ENCODE measurements at regions not wholly inside any gene's neighbourhood (a gene's known extent, or its start where the extent isn't known, plus 50 kb on each side); places are given as distances from the start of the nearest gene placed in this dataset.

- H3K36me3 ChIP-seq, result no peaks in the 10 kb centered on the region
- intact Hi-C loops (cut with DNase I), result no loop called here
- DNase-seq, result no peak
- TF ChIP-seq POLR2A (IDR thresholded peaks at IDR 0.05) (no peak), EP300 (IDR thresholded peaks at IDR 0.05) (no peak)
- TF ChIP-seq, protein P1, sequence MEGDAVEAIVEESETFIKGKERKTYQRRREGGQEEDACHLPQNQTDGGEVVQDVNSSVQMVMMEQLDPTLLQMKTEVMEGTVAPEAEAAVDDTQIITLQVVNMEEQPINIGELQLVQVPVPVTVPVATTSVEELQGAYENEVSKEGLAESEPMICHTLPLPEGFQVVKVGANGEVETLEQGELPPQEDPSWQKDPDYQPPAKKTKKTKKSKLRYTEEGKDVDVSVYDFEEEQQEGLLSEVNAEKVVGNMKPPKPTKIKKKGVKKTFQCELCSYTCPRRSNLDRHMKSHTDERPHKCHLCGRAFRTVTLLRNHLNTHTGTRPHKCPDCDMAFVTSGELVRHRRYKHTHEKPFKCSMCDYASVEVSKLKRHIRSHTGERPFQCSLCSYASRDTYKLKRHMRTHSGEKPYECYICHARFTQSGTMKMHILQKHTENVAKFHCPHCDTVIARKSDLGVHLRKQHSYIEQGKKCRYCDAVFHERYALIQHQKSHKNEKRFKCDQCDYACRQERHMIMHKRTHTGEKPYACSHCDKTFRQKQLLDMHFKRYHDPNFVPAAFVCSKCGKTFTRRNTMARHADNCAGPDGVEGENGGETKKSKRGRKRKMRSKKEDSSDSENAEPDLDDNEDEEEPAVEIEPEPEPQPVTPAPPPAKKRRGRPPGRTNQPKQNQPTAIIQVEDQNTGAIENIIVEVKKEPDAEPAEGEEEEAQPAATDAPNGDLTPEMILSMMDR (IDR thresholded peaks at IDR 0.05), result no peak
- no peaks in the 10 kb centered on the region for H3K9me3 ChIP-seq
- H3K4me1 ChIP-seq (ENCODE audit: insufficient read depth), result peaks cover 3% of the 10 kb centered on the region
- 77 to 86% (median 83%) methylated on average over 7 of the region's 7 CpGs for WGBS, 3 donors
- no peak overlapping the region for H3K27ac ChIP-seq
- H3K27me3 ChIP-seq, result no peaks in the 10 kb centered on the region
- H3K4me3 ChIP-seq, result no peak overlapping the region
Observed at GRCh38 chr1:98055457-98055856, 134.6 kb upstream of the DPYD start.

DNA sequence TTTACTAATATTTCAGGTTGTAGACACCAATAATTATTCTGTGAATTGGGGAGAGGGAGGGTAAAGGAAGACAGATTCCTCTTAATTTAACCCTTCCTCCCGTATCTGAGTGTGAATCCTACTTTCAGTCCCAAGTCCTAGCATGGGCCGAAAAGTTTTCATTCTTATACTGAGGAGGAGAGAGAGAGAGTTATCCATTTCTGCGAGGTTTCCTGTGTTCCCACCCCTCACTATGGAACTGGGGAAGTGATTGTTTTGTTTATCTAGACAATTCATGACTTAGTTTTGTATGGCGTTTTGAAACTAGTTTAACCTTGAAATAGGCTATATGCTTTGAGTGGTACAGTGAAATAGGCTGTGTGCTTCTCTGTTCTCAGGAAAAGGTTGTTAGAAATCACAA lies 134.0 kb upstream of the DPYD start:
- Histone ChIP-seq H3K4me3 (no peak overlapping the region), H3K27me3 (no peaks in the 10 kb centered on the region), H3K27ac (no peak overlapping the region), H3K9me3 (no peaks in the 10 kb centered on the region), H3K4me1 (ENCODE audit: insufficient read depth) (peaks cover 3% of the 10 kb centered on the region), H3K36me3 (no peaks in the 10 kb centered on the region)
- intact Hi-C loops (cut with DNase I), result loop anchor here in 1 of 4 donors (5.0 kb wide), 1 partner anchor 1082 kb away; no protein-coding TSS in a partner anchor
- WGBS, 3 donors, result 51 to 71% (median 52%) methylated on average over 4 of the region's 4 CpGs
- TF ChIP-seq POLR2A (IDR thresholded peaks at IDR 0.05) (no peak), EP300 (IDR thresholded peaks at IDR 0.05) (no peak)
- TF ChIP-seq, protein P1 (IDR thresholded peaks at IDR 0.05), result no peak
- DNase-seq, result no peak

- 10 to 17% (median 15%) methylated on average over 11 of the region's 11 CpGs for WGBS, 3 donors
- no peaks in the 10 kb centered on the region for H3K36me3 ChIP-seq
- no peaks in the 10 kb centered on the region for H3K27me3 ChIP-seq
- intact Hi-C loops (cut with DNase I), result loop anchor here in 1 of 4 donors (5.0 kb wide), 1 partner anchor 1082 kb away; no protein-coding TSS in a partner anchor
- no peaks in the 10 kb centered on the region for H3K9me3 ChIP-seq
- H3K4me3 ChIP-seq, result no peak overlapping the region
- no peak for TF ChIP-seq POLR2A (IDR thresholded peaks at IDR 0.05)
- TF ChIP-seq, protein P1 (IDR thresholded peaks at IDR 0.05), result peak in 1 of 3 donors; percentile 3
- no peak for TF ChIP-seq EP300 (IDR thresholded peaks at IDR 0.05)
- peaks cover 3% of the 10 kb centered on the region for H3K4me1 ChIP-seq (ENCODE audit: insufficient read depth)
- no peak for DNase-seq
- H3K27ac ChIP-seq, result no peak overlapping the region
Observed at GRCh38 chr1:98054367-98054701, 133.5 kb upstream of the DPYD start.

GRCh38 chr1:98053471-98054366 lies 132.9 kb upstream of the DPYD start:
- Histone ChIP-seq H3K4me1 (ENCODE audit: insufficient read depth) (peaks cover 3% of the 10 kb centered on the region), H3K27me3 (no peaks in the 10 kb centered on the region), H3K27ac (no peak overlapping the region), H3K4me3 (peak overlapping the region; percentile 21), H3K36me3 (no peaks in the 10 kb centered on the region), H3K9me3 (no peaks in the 10 kb centered on the region)
- peak; percentile 32 to 68 (median 50) for DNase-seq
- 1 to 2% (median 1%) methylated on average over 62 to 81 of the region's 81 CpGs for WGBS, 3 donors
- TF ChIP-seq POLR2A (IDR thresholded peaks at IDR 0.05) (no peak), EP300 (IDR thresholded peaks at IDR 0.05) (no peak)
- TF ChIP-seq, protein P1 (IDR thresholded peaks at IDR 0.05), result peak; percentile 44 to 78 (median 64)
- intact Hi-C loops (cut with DNase I), result loop anchor here in 1 of 4 donors (5.0 kb wide), 1 partner anchor 1081 kb away; no protein-coding TSS in a partner anchor

Data from ovary (tissue), 7 donors.